Mammary epithelial cell (primary cell): ENCODE measurements at regions not wholly inside any gene's neighbourhood (a gene's known extent, or its start where the extent isn't known, plus 50 kb on each side); places are given as distances from the start of the nearest gene placed in this dataset.

Source experiments
- CTCF ChIP-seq, 2 donors: IDR thresholded peaks in 1 of 2; conservative IDR thresholded peaks in 1 of 2; 2 replicates each; pipeline ENCODE4 v1.5.1; 2011 to 2012; ENCODE audit warnings: inconsistent platforms in 2 of 2, low read length in 2 of 2, mild to moderate bottlenecking in 2 of 2, control low read depth in 1 of 2, low read depth in 1 of 2; ENCODE audit not compliant: insufficient read depth in 1 of 2; ENCODE audit errors: extremely low read depth in 1 of 2
- EZH2 ChIP-seq: IDR thresholded peaks from 2 replicates; pipeline ENCODE4 v1.6.1; 2012; ENCODE audit warnings: low read length, inconsistent platforms, borderline replicate concordance

- TF ChIP-seq CTCF (conservative IDR thresholded peaks at IDR 0.05 in 1 of 2, IDR thresholded peaks at IDR 0.05 in 1 of 2; ENCODE audit: extremely low read depth in 1 of 2, insufficient read depth in 1 of 2, low read depth in 1 of 2, low read length in 2 of 2) (no peak), EZH2 (no peak)
These were observed 60.4 kb upstream of the SPRY4 start for GRCh38 chr5:142385194-142385593.
